HuH-7 (cell line): ENCODE measurements at regions not wholly inside any gene's neighbourhood (a gene's known extent, or its start where the extent isn't known, plus 50 kb on each side); places are given as distances from the start of the nearest gene placed in this dataset.

Experiments
- DNase-seq: peaks from one replicate; pipeline ENCODE4 v3.0.0; 2011; ENCODE audit warnings: low spot score

DNA sequence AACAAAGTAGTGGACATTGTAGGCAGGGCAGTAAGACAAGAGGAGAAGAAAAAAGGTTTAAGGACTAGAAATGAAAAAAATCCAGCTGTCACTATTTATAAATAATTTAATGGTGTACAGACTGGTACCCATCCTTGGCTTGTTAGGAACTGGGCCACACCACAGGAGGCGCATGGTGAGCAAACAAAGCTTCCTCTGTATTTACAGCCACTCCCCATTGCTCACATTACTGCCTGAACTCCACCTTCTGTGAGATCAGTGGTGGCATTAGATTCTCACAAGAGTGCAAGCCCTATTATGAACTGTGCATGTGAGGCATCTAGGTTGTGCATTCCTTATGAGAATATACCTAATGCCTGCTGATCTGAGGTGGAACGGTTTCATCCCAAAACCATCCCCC is 62.6 kb upstream of the DMAC1 start:
- DNase-seq: no peak

DNA sequence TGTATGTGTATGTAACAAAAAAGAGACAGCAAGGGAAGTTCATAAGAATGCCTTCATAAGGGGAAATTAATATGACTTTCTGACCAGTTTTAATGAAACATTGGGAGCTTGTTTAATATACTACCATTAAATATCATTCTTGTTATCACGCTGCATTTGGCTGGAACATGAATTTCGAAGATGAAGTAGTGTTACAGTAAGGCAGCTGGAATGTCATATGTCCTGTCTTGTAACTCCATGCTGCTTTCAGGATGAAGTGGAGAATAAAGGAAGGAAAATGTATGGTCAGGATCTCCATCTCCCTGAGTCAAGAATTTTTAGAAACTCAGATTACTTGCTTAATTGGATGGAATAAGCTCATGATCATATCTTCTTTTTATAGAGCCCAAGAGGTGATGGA is 61.5 kb upstream of the DMAC1 start:
- no peak for DNase-seq

- DNase-seq: no peak
Measured at GRCh38 chr9:7860335-7860709, 60.7 kb upstream of the DMAC1 start.

DNA sequence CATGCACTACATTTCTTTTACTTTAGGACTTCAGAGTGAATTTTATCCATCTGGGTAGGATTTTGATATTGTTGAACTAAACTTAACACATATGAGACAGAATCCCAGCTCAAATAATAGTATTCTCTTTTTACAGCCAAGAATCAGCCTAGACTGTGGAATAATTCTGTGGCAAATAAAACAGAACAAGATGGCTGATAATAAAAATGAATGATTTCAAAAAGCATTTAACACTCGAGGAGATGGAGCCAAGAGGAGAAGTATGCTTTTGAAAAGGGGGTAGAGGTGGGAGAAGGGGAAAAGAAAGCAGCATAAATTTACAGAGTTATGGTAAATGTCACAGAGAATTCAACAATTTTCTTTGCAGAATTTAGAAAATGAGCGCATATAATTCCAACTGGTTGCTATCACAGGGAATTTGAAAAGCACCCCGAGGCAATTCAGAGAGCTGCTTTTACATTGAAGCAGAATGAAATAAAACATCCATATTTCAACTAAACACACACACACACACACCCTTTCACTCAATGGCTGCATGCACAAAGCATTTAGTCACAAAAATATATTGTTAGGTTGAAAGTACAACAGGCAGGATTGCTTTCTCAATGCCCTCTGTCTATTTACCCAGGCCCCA is 60.2 kb upstream of the DMAC1 start:
- no peak for DNase-seq

GRCh38 chr9:7858166-7858565 is 58.6 kb upstream of the DMAC1 start:
- no peak for DNase-seq

DNA sequence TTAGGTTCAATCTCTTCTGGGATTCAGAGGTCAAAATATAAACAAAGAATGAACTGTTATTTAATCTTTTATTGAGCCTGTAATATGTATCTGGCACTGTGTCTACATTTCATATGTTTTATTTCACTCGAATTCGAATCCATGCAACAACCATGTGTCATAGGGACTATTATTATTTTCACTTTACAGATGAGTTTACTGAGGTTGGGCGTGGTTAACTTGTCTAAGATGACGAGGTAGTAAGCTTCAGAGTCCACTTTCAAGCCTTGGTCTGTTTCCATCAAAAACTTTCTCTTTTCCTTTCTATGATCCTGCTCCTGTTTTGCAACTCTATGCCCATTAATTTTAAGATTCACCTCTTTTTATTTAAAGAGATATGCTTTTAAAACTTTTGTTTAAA is 55.2 kb upstream of the DMAC1 start:
- no peak for DNase-seq
